ENCODE measurements at regions not wholly inside any gene's neighbourhood (a gene's known extent, or its start where the extent isn't known, plus 50 kb on each side); places are given as distances from the start of the nearest gene placed in this dataset.

DNA sequence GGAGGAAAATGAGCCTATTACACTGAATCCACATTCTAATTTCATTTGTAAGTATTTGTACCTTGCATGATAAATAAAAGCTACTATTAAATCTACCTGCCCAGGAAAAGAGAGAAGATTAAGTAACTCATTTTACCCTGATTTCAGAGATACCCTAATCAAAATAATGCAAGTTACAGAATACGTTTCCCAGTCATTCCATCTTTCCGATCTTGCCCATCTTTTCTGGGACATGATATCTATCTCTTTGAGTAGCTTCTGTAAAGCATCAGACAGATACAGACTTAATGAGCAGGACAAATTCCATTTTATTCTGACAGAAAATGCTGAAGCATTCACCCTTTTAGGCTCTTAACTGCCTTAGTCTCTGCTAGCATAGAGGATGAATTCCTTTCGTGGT, 56.6 kb downstream of the SPRY2 start:
- Mint-ChIP-seq H3K9me3 (ENCODE audit: unreplicated experiment) (no peaks in the 10 kb centered on the region), H3K4me3 (ENCODE audit: unreplicated experiment) (no peak overlapping the region), H3K36me3 (ENCODE audit: low read depth, unreplicated experiment) (no peaks in the 10 kb centered on the region), H3K4me1 (ENCODE audit: unreplicated experiment) (peaks cover 6% of the 10 kb centered on the region), H3K27ac (ENCODE audit: unreplicated experiment) (no peak overlapping the region), H3K27me3 (ENCODE audit: unreplicated experiment) (peaks cover 1% of the 10 kb centered on the region)
- no peak for TF ChIP-seq CTCF (IDR thresholded peaks at IDR 0.05; ENCODE audit: unreplicated experiment)
- no peak for DNase-seq (ENCODE audit: low spot score)

GRCh38 chr13:80278706-80279105, 62.2 kb downstream of the SPRY2 start:
- no peak overlapping the region for H3K4me3 Mint-ChIP-seq (ENCODE audit: unreplicated experiment)
- H3K9me3 Mint-ChIP-seq (ENCODE audit: unreplicated experiment): no peaks in the 10 kb centered on the region
- H3K4me1 Mint-ChIP-seq (ENCODE audit: unreplicated experiment): peaks cover 37% of the 10 kb centered on the region
- TF ChIP-seq CTCF (IDR thresholded peaks at IDR 0.05; ENCODE audit: unreplicated experiment): no peak
- H3K27me3 Mint-ChIP-seq (ENCODE audit: unreplicated experiment): peaks cover 1% of the 10 kb centered on the region
- H3K36me3 Mint-ChIP-seq (ENCODE audit: low read depth, unreplicated experiment): no peaks in the 10 kb centered on the region
- H3K27ac Mint-ChIP-seq (ENCODE audit: unreplicated experiment): no peak overlapping the region
- DNase-seq (ENCODE audit: low spot score): no peak

- Mint-ChIP-seq H3K36me3 (ENCODE audit: low read depth, unreplicated experiment) (no peaks in the 10 kb centered on the region), H3K27me3 (ENCODE audit: unreplicated experiment) (no peaks in the 10 kb centered on the region), H3K9me3 (ENCODE audit: unreplicated experiment) (no peaks in the 10 kb centered on the region), H3K4me3 (ENCODE audit: unreplicated experiment) (no peak overlapping the region), H3K4me1 (ENCODE audit: unreplicated experiment) (peaks cover 37% of the 10 kb centered on the region), H3K27ac (ENCODE audit: unreplicated experiment) (peak overlapping the region; percentile 92)
- peak; percentile 45 for TF ChIP-seq CTCF (IDR thresholded peaks at IDR 0.05; ENCODE audit: unreplicated experiment)
- DNase-seq (ENCODE audit: low spot score): peak; percentile 63
Measured at GRCh38 chr13:80276371-80277289, 64.3 kb downstream of the SPRY2 start.

- Mint-ChIP-seq H3K9me3 (ENCODE audit: unreplicated experiment) (no peaks in the 10 kb centered on the region), H3K27ac (ENCODE audit: unreplicated experiment) (peak overlapping the region; percentile 64), H3K27me3 (ENCODE audit: unreplicated experiment) (no peaks in the 10 kb centered on the region), H3K36me3 (ENCODE audit: low read depth, unreplicated experiment) (no peaks in the 10 kb centered on the region), H3K4me3 (ENCODE audit: unreplicated experiment) (no peak overlapping the region), H3K4me1 (ENCODE audit: unreplicated experiment) (peaks cover 31% of the 10 kb centered on the region)
- no peak for TF ChIP-seq CTCF (IDR thresholded peaks at IDR 0.05; ENCODE audit: unreplicated experiment)
- DNase-seq (ENCODE audit: low spot score): no peak
Measured at GRCh38 chr13:80274643-80275042, 66.3 kb downstream of the SPRY2 start.

GRCh38 chr13:80273718-80274117, 67.2 kb downstream of the SPRY2 start:
- Mint-ChIP-seq H3K27me3 (ENCODE audit: unreplicated experiment) (no peaks in the 10 kb centered on the region), H3K4me3 (ENCODE audit: unreplicated experiment) (no peak overlapping the region), H3K4me1 (ENCODE audit: unreplicated experiment) (peaks cover 31% of the 10 kb centered on the region), H3K9me3 (ENCODE audit: unreplicated experiment) (no peaks in the 10 kb centered on the region), H3K36me3 (ENCODE audit: low read depth, unreplicated experiment) (no peaks in the 10 kb centered on the region), H3K27ac (ENCODE audit: unreplicated experiment) (no peak overlapping the region)
- no peak for DNase-seq (ENCODE audit: low spot score)
- no peak for TF ChIP-seq CTCF (IDR thresholded peaks at IDR 0.05; ENCODE audit: unreplicated experiment)

Measured in endothelial cell (in vitro differentiated cells).